ENCODE measurements at regions not wholly inside any gene's neighbourhood (a gene's known extent, or its start where the extent isn't known, plus 50 kb on each side); places are given as distances from the start of the nearest gene placed in this dataset.
"Not testable (repeated sequence)": the region's sequence is repeated elsewhere in the genome, so short reads cannot be mapped to it uniquely, and the experiment has no call there.

DNA sequence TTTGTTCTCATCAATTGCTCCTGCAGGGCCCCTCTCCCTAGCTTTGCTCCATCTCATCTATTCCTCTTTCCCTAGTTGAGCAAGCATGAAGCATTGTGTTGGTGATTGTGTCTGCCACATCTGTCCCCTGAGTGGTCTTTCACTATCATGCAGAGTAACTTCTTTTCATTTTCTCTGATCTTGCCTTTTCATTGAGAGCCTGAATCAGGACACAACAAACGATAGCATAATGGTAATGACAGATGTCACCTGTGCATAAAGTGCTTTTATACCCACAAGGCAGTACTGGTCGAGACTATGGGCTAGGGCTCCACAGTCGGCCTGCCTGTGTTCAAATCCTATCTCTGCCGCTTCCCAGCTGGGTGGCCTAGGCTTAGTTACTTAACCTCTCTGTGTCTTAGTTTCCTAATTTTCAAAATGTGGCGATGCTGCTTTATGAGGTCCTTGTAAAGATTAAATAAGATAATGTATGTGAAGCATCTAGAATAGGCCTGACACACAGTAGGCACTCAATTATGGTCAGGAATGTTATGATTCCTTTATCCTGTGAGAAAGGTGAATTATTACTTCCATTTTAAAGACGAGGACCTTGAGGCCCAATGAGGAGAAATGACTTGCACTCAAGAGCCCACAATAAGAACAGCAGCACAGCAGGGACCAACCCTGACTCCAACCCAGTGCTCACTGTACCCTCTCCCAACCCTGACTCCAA, 137.1 kb upstream of the ZNF618 start:
- no peak overlapping the region for H3K4me3 ChIP-seq (ENCODE audit: low read length)
- TF ChIP-seq, protein P1, sequence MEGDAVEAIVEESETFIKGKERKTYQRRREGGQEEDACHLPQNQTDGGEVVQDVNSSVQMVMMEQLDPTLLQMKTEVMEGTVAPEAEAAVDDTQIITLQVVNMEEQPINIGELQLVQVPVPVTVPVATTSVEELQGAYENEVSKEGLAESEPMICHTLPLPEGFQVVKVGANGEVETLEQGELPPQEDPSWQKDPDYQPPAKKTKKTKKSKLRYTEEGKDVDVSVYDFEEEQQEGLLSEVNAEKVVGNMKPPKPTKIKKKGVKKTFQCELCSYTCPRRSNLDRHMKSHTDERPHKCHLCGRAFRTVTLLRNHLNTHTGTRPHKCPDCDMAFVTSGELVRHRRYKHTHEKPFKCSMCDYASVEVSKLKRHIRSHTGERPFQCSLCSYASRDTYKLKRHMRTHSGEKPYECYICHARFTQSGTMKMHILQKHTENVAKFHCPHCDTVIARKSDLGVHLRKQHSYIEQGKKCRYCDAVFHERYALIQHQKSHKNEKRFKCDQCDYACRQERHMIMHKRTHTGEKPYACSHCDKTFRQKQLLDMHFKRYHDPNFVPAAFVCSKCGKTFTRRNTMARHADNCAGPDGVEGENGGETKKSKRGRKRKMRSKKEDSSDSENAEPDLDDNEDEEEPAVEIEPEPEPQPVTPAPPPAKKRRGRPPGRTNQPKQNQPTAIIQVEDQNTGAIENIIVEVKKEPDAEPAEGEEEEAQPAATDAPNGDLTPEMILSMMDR (IDR thresholded peaks at IDR 0.05; ENCODE audit: insufficient read depth, low read depth, low read length, missing control alignments) = no peak
- no peak for DNase-seq (ENCODE audit: low read depth)

DNA sequence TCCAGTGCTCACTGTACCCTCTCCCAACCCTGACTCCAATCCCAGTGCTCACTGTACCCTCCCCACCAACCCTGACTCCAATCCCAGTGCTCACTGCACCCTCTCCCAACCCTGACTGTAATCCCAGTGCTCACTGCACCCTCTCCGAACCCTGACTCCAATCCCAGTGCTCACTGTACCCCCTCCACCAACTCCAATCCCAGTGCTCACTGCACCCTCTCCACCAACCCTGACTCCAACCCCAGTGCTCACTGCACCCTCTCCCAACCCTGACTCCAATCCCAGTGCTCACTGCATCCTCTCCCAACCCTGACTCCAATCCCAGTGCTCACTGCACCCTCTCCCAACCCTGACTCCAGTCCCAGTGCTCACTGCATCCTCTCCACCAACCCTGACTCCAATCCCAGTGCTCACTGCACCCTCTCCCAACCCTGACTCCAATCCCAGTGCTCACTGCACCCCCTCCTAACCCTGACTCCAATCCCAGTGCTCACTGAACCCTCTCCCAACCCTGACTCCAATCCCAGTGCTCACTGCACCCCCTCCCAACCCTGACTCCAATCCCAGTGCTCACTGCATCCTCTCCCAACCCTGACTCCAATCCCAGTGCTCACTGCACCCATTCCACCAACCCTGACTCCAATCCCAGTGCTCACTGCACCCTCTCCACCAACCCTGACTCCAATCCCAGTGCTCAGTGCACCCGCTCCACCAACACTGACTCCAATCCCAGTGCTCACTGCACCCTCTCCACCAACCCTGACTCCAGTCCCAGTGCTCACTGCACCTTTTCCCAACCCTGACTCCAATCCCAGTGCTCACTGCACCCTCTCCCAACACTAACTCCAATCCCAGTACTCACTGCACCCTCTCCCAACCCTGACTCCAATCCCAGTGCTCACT, 136.3 kb upstream of the ZNF618 start:
- H3K4me3 ChIP-seq (ENCODE audit: low read length); DNase-seq (ENCODE audit: low read depth): not testable (repeated sequence)

DNA sequence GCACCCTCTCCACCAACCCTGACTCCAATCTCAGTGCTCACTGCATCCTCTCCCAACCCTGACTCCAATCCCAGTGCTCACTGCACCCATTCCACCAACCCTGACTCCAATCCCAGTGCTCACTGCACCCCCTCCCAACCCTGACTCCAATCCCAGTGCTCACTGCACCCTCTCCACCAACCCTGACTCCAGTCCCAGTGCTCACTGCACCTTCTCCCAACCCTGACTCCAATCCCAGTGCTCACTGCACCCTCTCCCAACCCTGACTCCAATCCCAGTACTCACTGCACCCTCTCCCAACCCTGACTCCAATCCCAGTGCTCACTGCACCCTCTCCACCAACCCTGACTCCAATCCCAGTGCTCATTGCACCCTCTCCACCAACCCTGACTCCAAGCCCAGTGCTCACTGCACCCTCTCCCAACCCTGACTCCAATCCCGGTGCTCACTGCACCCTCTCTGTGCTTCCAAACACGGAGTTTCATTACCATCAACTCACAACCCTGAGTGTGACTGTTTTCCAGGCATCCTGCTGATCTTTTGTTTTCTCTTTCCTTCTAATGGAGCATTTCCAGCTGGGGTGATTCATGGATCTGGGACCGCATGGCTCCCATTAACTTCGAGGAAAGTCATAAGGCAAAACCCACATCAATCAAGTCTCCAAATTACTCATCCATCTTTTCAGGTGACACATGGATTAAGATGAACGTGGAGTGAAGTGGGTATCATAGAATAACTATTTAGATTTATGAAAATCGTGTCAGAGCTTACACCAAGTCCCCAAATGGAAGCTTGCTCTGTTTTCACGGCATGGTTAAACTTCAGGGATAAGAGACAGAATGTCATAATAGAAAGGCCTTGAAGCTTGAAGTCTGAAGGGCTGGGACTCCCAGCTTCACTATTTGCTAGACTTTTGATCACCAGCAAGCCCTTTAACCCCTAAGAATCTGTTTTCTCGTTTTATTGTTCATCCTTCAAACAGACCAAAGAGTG, 135.3 kb upstream of the ZNF618 start:
- H3K4me3 ChIP-seq (ENCODE audit: low read length) = not testable (repeated sequence)
- DNase-seq (ENCODE audit: low read depth) = peak; percentile 82

DNA sequence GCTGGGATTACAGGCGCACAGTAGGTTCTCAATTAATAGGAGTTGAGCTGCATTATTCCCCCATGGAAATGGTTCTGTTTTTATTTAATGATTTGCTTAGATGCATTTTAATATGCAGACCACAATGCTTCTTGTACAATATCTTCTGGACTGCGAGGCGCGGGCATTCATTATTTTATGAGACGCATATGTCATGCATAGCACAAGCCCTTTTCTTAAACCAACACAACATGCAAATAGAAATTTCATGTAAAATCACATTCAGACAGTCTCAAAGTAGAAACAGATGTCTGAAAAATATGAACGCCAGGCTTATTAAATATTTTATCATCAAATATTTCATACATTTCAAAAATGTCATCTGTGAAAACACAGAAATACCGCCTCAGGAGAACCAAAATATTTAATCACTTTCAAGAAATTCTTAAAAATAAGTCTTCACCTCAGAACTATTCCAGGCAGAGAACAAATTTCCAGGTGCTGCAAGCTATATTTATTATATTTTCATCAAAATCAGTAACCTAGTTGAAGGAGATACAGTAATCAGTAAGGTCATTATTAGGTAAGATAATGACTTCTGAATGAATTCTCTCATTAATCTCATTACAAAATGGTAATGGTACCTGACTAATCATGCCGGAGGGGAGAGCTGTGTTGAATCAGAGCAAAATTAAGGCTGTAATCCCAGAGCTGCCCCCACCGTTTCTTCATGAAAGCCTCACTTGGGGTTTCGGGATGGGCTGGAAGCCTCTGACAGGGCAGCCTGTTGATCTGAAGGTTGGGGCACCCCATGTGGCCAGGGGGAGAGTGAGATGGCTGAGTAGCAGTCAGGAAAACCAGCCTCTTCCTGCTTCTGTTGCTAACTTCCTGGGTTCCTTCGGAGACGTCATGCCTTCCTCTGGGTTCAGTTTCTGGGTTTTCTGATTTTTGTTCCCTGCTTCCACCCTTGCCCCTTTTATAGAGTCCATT, 133.9 kb upstream of the ZNF618 start:
- TF ChIP-seq, protein P1 (IDR thresholded peaks at IDR 0.05; ENCODE audit: insufficient read depth, low read depth, low read length, missing control alignments) = no peak
- H3K4me3 ChIP-seq (ENCODE audit: low read length) = no peak overlapping the region
- DNase-seq (ENCODE audit: low read depth) = no peak

DNA sequence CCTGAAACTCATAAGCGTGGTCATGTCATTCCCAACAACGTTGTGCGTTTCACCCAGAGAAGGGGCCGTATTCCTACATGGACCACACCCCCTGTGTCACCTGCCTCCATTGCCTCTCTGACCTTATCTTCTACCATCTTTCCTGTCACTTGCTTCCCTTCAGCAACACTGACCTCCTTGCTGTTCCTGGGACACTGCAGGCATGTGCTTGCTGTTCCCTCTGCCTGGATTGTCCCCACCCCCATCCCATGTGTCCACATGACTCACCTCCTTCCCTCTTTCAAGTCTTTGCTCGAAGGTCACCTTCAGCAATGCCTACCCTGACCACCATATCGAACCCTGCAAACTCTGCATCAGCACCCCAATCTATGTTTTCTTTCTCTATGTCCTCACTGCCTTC, 133.2 kb upstream of the ZNF618 start:
- no peak for DNase-seq (ENCODE audit: low read depth)
- no peak overlapping the region for H3K4me3 ChIP-seq (ENCODE audit: low read length)
- TF ChIP-seq, protein P1 (IDR thresholded peaks at IDR 0.05; ENCODE audit: insufficient read depth, low read depth, low read length, missing control alignments) = no peak

DNA sequence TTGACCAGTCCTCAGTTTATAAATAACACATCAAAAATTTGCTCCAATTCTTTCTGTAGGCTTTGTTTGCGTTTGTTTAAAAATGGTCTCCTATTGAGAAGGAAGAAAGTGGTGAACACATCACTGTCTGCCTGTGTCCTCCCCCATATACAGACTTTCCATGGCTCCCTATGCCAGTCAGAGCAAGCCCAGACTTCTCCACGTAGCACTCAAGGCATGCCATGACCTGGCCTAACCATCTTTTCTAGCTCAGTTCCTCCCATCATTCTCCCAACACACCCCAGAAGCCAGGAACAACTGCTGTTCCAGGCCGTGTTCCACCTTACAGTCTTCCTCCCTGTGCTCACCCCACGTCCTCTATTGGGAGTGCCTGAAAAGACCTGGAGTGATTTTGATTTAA, 129.6 kb upstream of the ZNF618 start:
- peak; percentile 54 for DNase-seq (ENCODE audit: low read depth)
- TF ChIP-seq, protein P1 (IDR thresholded peaks at IDR 0.05; ENCODE audit: insufficient read depth, low read depth, low read length, missing control alignments) = no peak
- no peak overlapping the region for H3K4me3 ChIP-seq (ENCODE audit: low read length)

DNA sequence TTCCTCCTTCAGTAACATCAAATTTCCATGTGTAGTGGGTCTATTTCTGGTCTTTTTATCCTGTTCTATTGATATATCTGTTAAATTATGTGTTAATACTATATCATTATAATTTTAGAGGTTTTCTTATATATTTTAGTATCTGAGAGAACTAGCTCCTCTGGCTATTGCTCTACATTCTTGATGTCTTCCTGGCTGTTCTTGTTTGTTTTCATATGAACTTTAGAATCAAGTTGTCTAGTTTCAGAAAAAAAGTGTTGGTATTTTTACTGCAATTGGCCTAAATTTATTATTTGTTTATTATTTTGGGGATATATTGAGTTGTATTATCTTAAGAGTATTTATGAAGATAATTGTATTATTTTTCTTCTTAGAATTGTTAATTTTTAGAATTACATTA, 128.0 kb upstream of the ZNF618 start:
- TF ChIP-seq, protein P1 (IDR thresholded peaks at IDR 0.05; ENCODE audit: insufficient read depth, low read depth, low read length, missing control alignments) = no peak
- DNase-seq (ENCODE audit: low read depth) = no peak
- H3K4me3 ChIP-seq (ENCODE audit: low read length) = no peak overlapping the region

Data from epithelial cell of esophagus (primary cell).